H9 (cell line): ENCODE measurements at regions not wholly inside any gene's neighbourhood (a gene's known extent, or its start where the extent isn't known, plus 50 kb on each side); places are given as distances from the start of the nearest gene placed in this dataset.

ENCODE experiments used
- DNase-seq: peaks from one replicate; pipeline ENCODE4 v3.0.0-alpha.2; 2017
- H2AFZ ChIP-seq: one replicate; pipeline ENCODE4 v1.6.1; 2013; ENCODE audit warnings: mild to moderate bottlenecking, low read length, control low read depth, moderate library complexity
- H2AK5ac ChIP-seq: 2 replicates; pipeline ENCODE4 v1.6.1; 2013; ENCODE audit warnings: low read length, control low read depth, mixed read lengths; ENCODE audit not compliant: insufficient read length
- H2BK120ac ChIP-seq: one replicate; pipeline ENCODE4 v1.6.1; 2013; ENCODE audit warnings: low read depth, mild to moderate bottlenecking, low read length, control low read depth, inconsistent platforms; ENCODE audit not compliant: poor library complexity, severe bottlenecking
- H2BK12ac ChIP-seq: 2 replicates; pipeline ENCODE4 v1.6.1; 2013; ENCODE audit warnings: low read length, control low read depth, mixed read lengths, low read depth; ENCODE audit not compliant: insufficient read length
- H2BK15ac ChIP-seq: 2 replicates; pipeline ENCODE4 v1.6.1; 2013; ENCODE audit warnings: low read depth, low read length, control low read depth
- H2BK20ac ChIP-seq: one replicate; pipeline ENCODE4 v1.6.1; 2013; ENCODE audit warnings: low read depth, mild to moderate bottlenecking, low read length, control low read depth, inconsistent platforms; ENCODE audit not compliant: poor library complexity, severe bottlenecking
- H2BK5ac ChIP-seq: 2 replicates; pipeline ENCODE4 v1.6.1; 2013; ENCODE audit warnings: low read length, control low read depth, mixed read lengths; ENCODE audit not compliant: insufficient read length
- H3K14ac ChIP-seq: 2 replicates; pipeline ENCODE4 v1.6.1; 2013; ENCODE audit warnings: low read length, control low read depth; ENCODE audit not compliant: insufficient read depth
- H3K18ac ChIP-seq: 2 replicates; pipeline ENCODE4 v1.6.1; 2013; ENCODE audit warnings: low read depth, mild to moderate bottlenecking, mixed read lengths, low read length, control low read depth; ENCODE audit not compliant: insufficient read length
- H3K23ac ChIP-seq: 2 replicates; pipeline ENCODE4 v1.6.1; 2013; ENCODE audit warnings: low read length, control low read depth, mixed read lengths, low read depth; ENCODE audit not compliant: insufficient read length
- H3K23me2 ChIP-seq: 2 replicates; pipeline ENCODE4 v1.6.1; 2013; ENCODE audit warnings: low read depth, mild to moderate bottlenecking, mixed read lengths, low read length, control low read depth; ENCODE audit not compliant: insufficient read length, poor library complexity, severe bottlenecking
- H3K27ac ChIP-seq: 2 replicates; pipeline ENCODE4 v1.5.1; 2013; ENCODE audit warnings: low read length, control low read depth, mixed read lengths, low read depth; ENCODE audit not compliant: insufficient read length
- H3K27me3 ChIP-seq: 2 replicates; pipeline ENCODE4 v1.6.1; 2013; ENCODE audit warnings: low read length, control low read depth, inconsistent platforms; ENCODE audit not compliant: insufficient read depth
- H3K4ac ChIP-seq: 2 replicates; pipeline ENCODE4 v1.6.1; 2013; ENCODE audit warnings: low read depth, mild to moderate bottlenecking, control low read depth, inconsistent platforms, low read length, moderate library complexity
- H3K4me1 ChIP-seq: 2 replicates; pipeline ENCODE4 v1.6.1; 2013; ENCODE audit warnings: low read length, control low read depth, inconsistent platforms; ENCODE audit not compliant: insufficient read depth
- H3K4me2 ChIP-seq: 2 replicates; pipeline ENCODE4 v1.6.1; 2013; ENCODE audit warnings: low read length, control low read depth, mixed read lengths; ENCODE audit not compliant: insufficient read length, insufficient read depth
- H3K56ac ChIP-seq: 2 replicates; pipeline ENCODE4 v1.6.1; 2013; ENCODE audit warnings: low read depth, mild to moderate bottlenecking, mixed read lengths, low read length, control low read depth; ENCODE audit not compliant: insufficient read length
- H3K79me1 ChIP-seq: 2 replicates; pipeline ENCODE4 v1.6.1; 2013; ENCODE audit warnings: low read depth, mild to moderate bottlenecking, moderate library complexity, low read length, control low read depth, inconsistent platforms; ENCODE audit not compliant: insufficient read depth, poor library complexity, severe bottlenecking
- H3K79me2 ChIP-seq: 2 replicates; pipeline ENCODE4 v1.6.1; 2013; ENCODE audit warnings: low read length, control low read depth, inconsistent platforms; ENCODE audit not compliant: insufficient read depth
- H3K9ac ChIP-seq: 2 replicates; pipeline ENCODE4 v1.6.1; 2013; ENCODE audit warnings: low read length, control low read depth, mixed read lengths; ENCODE audit not compliant: insufficient read length; ENCODE audit errors: extremely low read depth
- H3K9me3 ChIP-seq: one replicate; pipeline ENCODE4 v1.6.1; 2013; ENCODE audit warnings: low read depth, low read length, inconsistent platforms; ENCODE audit not compliant: control insufficient read depth
- H3T11ph ChIP-seq: one replicate; pipeline ENCODE4 v1.6.1; 2013; ENCODE audit warnings: mild to moderate bottlenecking, low read length, control low read depth, inconsistent platforms
- H4K20me1 ChIP-seq: one replicate; pipeline ENCODE4 v1.6.1; 2013; ENCODE audit not compliant: control insufficient read depth, insufficient read length, insufficient read depth
- H4K5ac ChIP-seq: 2 replicates; pipeline ENCODE4 v1.6.1; 2013; ENCODE audit warnings: low read depth, mild to moderate bottlenecking, mixed read lengths, low read length, control low read depth; ENCODE audit not compliant: insufficient read length
- H4K8ac ChIP-seq: replicated peaks from 2 replicates; pipeline ENCODE4 v1.6.1; 2013; ENCODE audit warnings: low read length, control low read depth, mixed read lengths, low read depth; ENCODE audit not compliant: insufficient read length
- H4K91ac ChIP-seq: 2 replicates; pipeline ENCODE4 v1.6.1; 2013; ENCODE audit warnings: low read depth, mild to moderate bottlenecking, moderate library complexity, mixed read lengths, low read length, control low read depth; ENCODE audit not compliant: insufficient read length
- H3K27ac Mint-ChIP-seq, 3 experiments: 2 replicates in 2 of 3; 3 replicates in 1 of 3; pipeline ENCODE4 v1.8.0; 2020 to 2021; ENCODE audit warnings: mixed read lengths in 3 of 3, mild to moderate bottlenecking in 1 of 3, moderate library complexity in 1 of 3
- H3K27me3 Mint-ChIP-seq: 2 replicates; pipeline ENCODE4 v1.8.0; 2021; ENCODE audit warnings: low read depth, mild to moderate bottlenecking, moderate library complexity, mixed read lengths
- H3K36me3 Mint-ChIP-seq, 3 experiments: 2 replicates in 2 of 3; 3 replicates in 1 of 3; pipeline ENCODE4 v1.8.0; 2020 to 2021; ENCODE audit warnings: low read depth in 3 of 3, mixed read lengths in 3 of 3; ENCODE audit not compliant: insufficient read depth in 1 of 3
- H3K4me1 Mint-ChIP-seq, 2 experiments: 2 replicates each; pipeline ENCODE4 v1.8.0; 2020; ENCODE audit warnings: mixed read lengths in 2 of 2
- H3K4me3 Mint-ChIP-seq, 2 experiments: 2 replicates in 1 of 2; 3 replicates in 1 of 2; pipeline ENCODE4 v1.8.0; 2020 to 2021; ENCODE audit warnings: mild to moderate bottlenecking in 2 of 2, mixed read lengths in 2 of 2, moderate library complexity in 1 of 2
- H3K9me3 Mint-ChIP-seq, 2 experiments: 2 replicates in 1 of 2; 3 replicates in 1 of 2; pipeline ENCODE4 v1.8.0; 2020; ENCODE audit warnings: mild to moderate bottlenecking in 2 of 2, mixed read lengths in 2 of 2, moderate library complexity in 1 of 2
- CTCF ChIP-seq: fragments of 200-600 bp; sonication (generic); conservative IDR thresholded peaks from 3 replicates; pipeline ENCODE4 v1.8.0; 2021; ENCODE audit warnings: antibody characterized with exemption, mild to moderate bottlenecking
- whole genome bisulfite sequencing: extraction: QIAGEN DNeasy Blood & Tissue Kit; methylation state at CpG from one replicate; pipeline ENCODE4 v1.1.7; 2013; ENCODE audit warnings: missing lambda C conversion rate, low lambda C conversion rate, mixed read lengths; ENCODE audit not compliant: insufficient read length; ENCODE audit errors: extremely low coverage; 5-methylcytosine and 5-hydroxymethylcytosine counted together

DNA sequence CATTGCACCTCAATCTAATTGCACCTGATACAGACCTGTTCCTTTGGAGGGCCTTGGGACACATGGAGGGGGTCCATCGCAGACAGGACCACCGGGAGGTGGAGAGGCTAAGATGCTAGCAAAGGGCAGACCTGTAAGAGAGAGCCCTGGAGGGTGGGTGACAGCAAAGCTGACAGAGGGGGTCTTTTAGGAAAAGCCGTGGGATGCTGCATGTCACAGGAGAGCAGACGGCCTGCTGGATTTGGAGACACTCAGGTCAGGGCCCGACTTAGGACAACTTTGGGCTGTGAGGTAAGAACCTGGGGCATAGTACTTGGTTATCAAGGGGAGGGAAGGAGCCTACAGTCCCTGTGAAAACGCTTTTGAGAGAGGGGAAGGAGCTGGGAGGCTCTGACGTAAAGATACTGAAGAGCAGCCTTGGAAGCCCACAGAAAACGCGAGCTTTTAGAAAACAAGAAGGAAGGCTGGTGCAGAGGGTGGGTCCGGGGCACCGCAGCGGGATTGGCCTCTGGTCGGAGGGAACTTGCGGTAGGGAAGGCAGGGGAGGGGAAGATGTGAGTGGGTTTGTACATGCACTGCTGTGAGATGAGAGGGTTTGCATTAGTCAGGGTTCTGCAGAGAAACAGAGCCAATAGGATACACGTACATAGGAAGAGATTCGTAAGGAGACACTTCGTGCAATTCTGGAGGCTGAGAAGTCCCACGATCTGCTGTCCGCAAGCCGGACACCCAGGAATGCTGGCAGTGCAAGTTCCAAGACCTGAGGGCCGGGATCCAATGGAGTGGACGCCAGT is 868.5 kb downstream of the TBC1D22A start:
- H3K27ac Mint-ChIP-seq = no peak overlapping the region
- H3K4me1 Mint-ChIP-seq = peaks cover 0 to 4% of the 10 kb centered on the region in 2 experiments; a peak in 1 of 4 replicates
- Histone ChIP-seq H4K5ac (no peak overlapping the region), H3K4me2 (no peak overlapping the region), H3K18ac (no peak overlapping the region), H2BK20ac (no peak overlapping the region), H2BK12ac (no peak overlapping the region), H3K14ac (no peak overlapping the region; the same call in 1 of the 2 replicates), H3K27ac (no peak overlapping the region), H3K23ac (no peak overlapping the region), H4K20me1 (no peaks in the 10 kb centered on the region), H3K9me3 (no peaks in the 10 kb centered on the region), H4K91ac (no peak overlapping the region), H3K4ac (no peak overlapping the region), H2AFZ (no peak overlapping the region), H2BK5ac (no peak overlapping the region), H3T11ph (no peak overlapping the region), H4K8ac (no peak overlapping the region), H3K4me1 (no peaks in the 10 kb centered on the region), H3K27me3 (no peaks in the 10 kb centered on the region), H2AK5ac (no peak overlapping the region), H2BK15ac (no peak overlapping the region), H3K9ac (no peak overlapping the region), H2BK120ac (no peak overlapping the region), H3K79me1 (no peaks in the 10 kb centered on the region), H3K56ac (no peak overlapping the region), H3K79me2 (no peaks in the 10 kb centered on the region), H3K23me2 (no peaks in the 10 kb centered on the region)
- no CpG with 5 or more reads among the region's 22 CpGs for WGBS
- no peaks in the 10 kb centered on the region for H3K36me3 Mint-ChIP-seq
- H3K9me3 Mint-ChIP-seq = peaks cover 0 to 5% of the 10 kb centered on the region in 2 experiments; a peak in 3 of 5 replicates
- TF ChIP-seq CTCF = no peak
- DNase-seq = no peak
- peaks cover 16% of the 10 kb centered on the region for H3K27me3 Mint-ChIP-seq
- H3K4me3 Mint-ChIP-seq = no peak overlapping the region
